H1 (cell line): ENCODE measurements at regions not wholly inside any gene's neighbourhood (a gene's known extent, or its start where the extent isn't known, plus 50 kb on each side); places are given as distances from the start of the nearest gene placed in this dataset.

Source experiments
- BACH1 ChIP-seq: IDR thresholded peaks from 2 replicates; pipeline ENCODE4 v1.6.1; 2012; ENCODE audit warnings: low read length, improper control_type of control experiment
- GTF2F1 ChIP-seq: IDR thresholded peaks from 2 replicates; pipeline ENCODE4 v1.6.1; 2012; ENCODE audit warnings: low read depth, low read length, improper control_type of control experiment, borderline replicate concordance
- HDAC6 ChIP-seq: IDR thresholded peaks from one replicate; pipeline ENCODE4 v1.7.1; 2012; ENCODE audit warnings: low read depth, mild to moderate bottlenecking, inconsistent platforms, low read length, moderate library complexity
- NANOG ChIP-seq: IDR thresholded peaks from 2 replicates; pipeline ENCODE4 v1.6.1; 2011; ENCODE audit warnings: low read length, low read depth, mild to moderate bottlenecking, inconsistent platforms; ENCODE audit not compliant: insufficient read depth, poor library complexity, severe bottlenecking
- NRF1 ChIP-seq: IDR thresholded peaks from 2 replicates; pipeline ENCODE4 v1.6.1; 2011; ENCODE audit warnings: mild to moderate bottlenecking, low read depth, low read length, improper control_type of control experiment
- POLR2A ChIP-seq, 2 experiments: IDR thresholded peaks; 1 replicate in 1 of 2; 2 replicates in 1 of 2; pipeline ENCODE4 v1.6.1; 2011; ENCODE audit warnings: low read depth in 2 of 2, low read length in 2 of 2, mild to moderate bottlenecking in 2 of 2; ENCODE audit errors: control extremely low read depth in 1 of 2
- RBBP5 ChIP-seq: IDR thresholded peaks from 2 replicates; pipeline ENCODE4 v1.7.1; 2012; ENCODE audit warnings: low read depth, mild to moderate bottlenecking, inconsistent platforms, low read length, moderate library complexity, borderline replicate concordance
- TEAD4 ChIP-seq: IDR thresholded peaks from 2 replicates; pipeline ENCODE4 v1.6.1; 2012; ENCODE audit warnings: low read depth, low read length, inconsistent platforms, mixed read lengths
- YY1 ChIP-seq: IDR thresholded peaks from 2 replicates; pipeline ENCODE4 v1.6.1; 2011; ENCODE audit warnings: low read depth, mild to moderate bottlenecking, low read length

GRCh38 chr9:135306699-135307098 lies 172.9 kb upstream of the PPP1R26 start (continued):
- TF ChIP-seq YY1 (no peak), TEAD4 (no peak), BACH1 (no peak), HDAC6 (no peak), NRF1 (no peak), NANOG (no peak), POLR2A (IDR thresholded peaks at IDR 0.05; ENCODE audit: control extremely low read depth in 1 of 2, low read depth in 2 of 2, low read length in 2 of 2) (no peak), RBBP5 (no peak), GTF2F1 (no peak)
